22Rv1 (cell line): ENCODE measurements at regions not wholly inside any gene's neighbourhood (a gene's known extent, or its start where the extent isn't known, plus 50 kb on each side); places are given as distances from the start of the nearest gene placed in this dataset.
"Not testable (repeated sequence)": the region's sequence is repeated elsewhere in the genome, so short reads cannot be mapped to it uniquely, and the experiment has no call there.

Source experiments
- ZFX ChIP-seq: fragments of 450-650 bp; IDR thresholded peaks from 2 replicates; pipeline ENCODE4 v1.6.1; 2017; ENCODE audit warnings: antibody characterized with exemption, borderline replicate concordance
- TF ChIP-seq, protein P1 (sequence below): fragments of 450-650 bp; IDR thresholded peaks from 2 replicates; pipeline ENCODE4 v1.5.1; 2017; ENCODE audit warnings: mild to moderate bottlenecking

GRCh38 chr12:16019-16418 lies 50.5 kb upstream of the IQSEC3 start:
- TF ChIP-seq, protein P1, sequence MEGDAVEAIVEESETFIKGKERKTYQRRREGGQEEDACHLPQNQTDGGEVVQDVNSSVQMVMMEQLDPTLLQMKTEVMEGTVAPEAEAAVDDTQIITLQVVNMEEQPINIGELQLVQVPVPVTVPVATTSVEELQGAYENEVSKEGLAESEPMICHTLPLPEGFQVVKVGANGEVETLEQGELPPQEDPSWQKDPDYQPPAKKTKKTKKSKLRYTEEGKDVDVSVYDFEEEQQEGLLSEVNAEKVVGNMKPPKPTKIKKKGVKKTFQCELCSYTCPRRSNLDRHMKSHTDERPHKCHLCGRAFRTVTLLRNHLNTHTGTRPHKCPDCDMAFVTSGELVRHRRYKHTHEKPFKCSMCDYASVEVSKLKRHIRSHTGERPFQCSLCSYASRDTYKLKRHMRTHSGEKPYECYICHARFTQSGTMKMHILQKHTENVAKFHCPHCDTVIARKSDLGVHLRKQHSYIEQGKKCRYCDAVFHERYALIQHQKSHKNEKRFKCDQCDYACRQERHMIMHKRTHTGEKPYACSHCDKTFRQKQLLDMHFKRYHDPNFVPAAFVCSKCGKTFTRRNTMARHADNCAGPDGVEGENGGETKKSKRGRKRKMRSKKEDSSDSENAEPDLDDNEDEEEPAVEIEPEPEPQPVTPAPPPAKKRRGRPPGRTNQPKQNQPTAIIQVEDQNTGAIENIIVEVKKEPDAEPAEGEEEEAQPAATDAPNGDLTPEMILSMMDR: not testable (repeated sequence)
- not testable (repeated sequence) for TF ChIP-seq ZFX
